SJSA1 (cell line): ENCODE measurements at regions not wholly inside any gene's neighbourhood (a gene's known extent, or its start where the extent isn't known, plus 50 kb on each side); places are given as distances from the start of the nearest gene placed in this dataset.
"Not testable (repeated sequence)": the region's sequence is repeated elsewhere in the genome, so short reads cannot be mapped to it uniquely, and the experiment has no call there.

Experiments
- DNase-seq, 2 experiments: peaks; one replicate each; pipeline ENCODE4 v3.0.0-alpha.2; 2015 to 2020; ENCODE audit warnings: low spot score in 2 of 2, low read depth in 1 of 2
- H3K27ac ChIP-seq: fragments of 250-450 bp; sonication (Bioruptor Pico); 2 replicates; pipeline ENCODE4 v1.5.1; 2020; ENCODE audit warnings: mild to moderate bottlenecking, moderate library complexity
- H3K27me3 ChIP-seq: fragments of 250-450 bp; sonication (Bioruptor Pico); replicated peaks from 2 replicates; pipeline ENCODE4 v1.5.1; 2020; ENCODE audit warnings: mild to moderate bottlenecking, moderate library complexity
- H3K36me3 ChIP-seq: fragments of 250-450 bp; sonication (Bioruptor Pico); 2 replicates; pipeline ENCODE4 v1.5.1; 2020; ENCODE audit warnings: mild to moderate bottlenecking
- H3K4me1 ChIP-seq: fragments of 250-450 bp; sonication (Bioruptor Pico); replicated peaks from 2 replicates; pipeline ENCODE4 v1.6.1; 2021; ENCODE audit warnings: mild to moderate bottlenecking
- H3K4me3 ChIP-seq: fragments of 250-450 bp; sonication (Bioruptor Pico); 2 replicates; pipeline ENCODE4 v1.5.1; 2020; ENCODE audit warnings: mild to moderate bottlenecking
- H3K9me3 ChIP-seq: fragments of 250-450 bp; sonication (Bioruptor Pico); replicated peaks from 2 replicates; pipeline ENCODE4 v1.5.1; 2020; ENCODE audit warnings: mild to moderate bottlenecking

GRCh38 chr1:104574620-104575019 lies 824.9 kb downstream of the AMY1C start:
- Histone ChIP-seq H3K4me1 (no peaks in the 10 kb centered on the region), H3K36me3 (no peaks in the 10 kb centered on the region), H3K4me3 (no peak overlapping the region), H3K27me3 (no peaks in the 10 kb centered on the region), H3K27ac (no peak overlapping the region), H3K9me3 (no peaks in the 10 kb centered on the region)
- no peak for DNase-seq

GRCh38 chr1:104592926-104593325 lies 843.2 kb downstream of the AMY1C start:
- DNase-seq = no peak
- H3K36me3 ChIP-seq = no peaks in the 10 kb centered on the region
- H3K9me3 ChIP-seq = no peaks in the 10 kb centered on the region
- H3K27ac ChIP-seq = no peak overlapping the region
- H3K27me3 ChIP-seq = no peaks in the 10 kb centered on the region
- H3K4me1 ChIP-seq = no peaks in the 10 kb centered on the region
- no peak overlapping the region for H3K4me3 ChIP-seq

DNA sequence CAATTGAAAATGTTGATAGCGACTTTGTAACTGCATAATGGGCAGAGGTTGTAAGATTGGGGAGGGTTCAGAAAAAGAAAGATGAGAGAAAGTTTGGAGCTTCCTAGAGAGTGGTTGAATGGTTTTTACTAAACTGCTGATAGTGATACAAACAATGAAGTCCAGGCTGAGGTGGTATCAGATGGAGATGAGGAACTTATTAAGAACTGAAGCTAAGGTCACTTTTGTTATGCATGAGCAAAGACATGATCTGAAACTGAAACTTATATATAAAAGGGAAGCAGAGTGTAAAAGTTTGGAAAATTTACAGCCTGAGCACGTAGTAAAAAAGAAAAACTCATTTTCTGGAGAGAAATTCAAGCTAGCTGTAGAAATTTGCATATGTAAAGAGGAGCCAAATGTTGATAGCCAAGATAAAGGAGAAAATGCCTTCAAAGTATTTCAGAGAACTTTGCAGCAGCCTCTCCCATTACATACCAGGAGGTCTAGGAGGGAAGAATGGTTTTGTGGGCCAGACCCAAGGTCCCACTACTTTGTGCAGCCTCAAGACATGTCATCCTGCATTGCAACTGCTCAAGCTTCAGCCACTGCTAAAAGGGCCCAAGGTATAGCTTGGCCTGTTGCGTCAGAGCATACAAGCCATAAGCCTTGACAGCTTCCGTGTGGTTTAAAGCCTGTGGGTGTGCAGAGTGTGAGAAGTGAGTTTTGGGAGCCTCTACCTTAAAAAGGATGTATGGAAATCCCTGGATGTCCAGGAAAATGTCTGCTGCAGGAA lies 843.9 kb downstream of the AMY1C start:
- H3K36me3 ChIP-seq = no peaks in the 10 kb centered on the region
- H3K27me3 ChIP-seq = no peaks in the 10 kb centered on the region
- no peaks in the 10 kb centered on the region for H3K4me1 ChIP-seq
- H3K27ac ChIP-seq = no peak overlapping the region
- H3K9me3 ChIP-seq = no peaks in the 10 kb centered on the region
- no peak overlapping the region for H3K4me3 ChIP-seq
- DNase-seq = no peak

- Histone ChIP-seq H3K9me3 (peaks cover 9% of the 10 kb centered on the region), H3K4me1 (no peaks in the 10 kb centered on the region), H3K36me3 (no peaks in the 10 kb centered on the region), H3K27me3 (no peaks in the 10 kb centered on the region), H3K4me3 (no peak overlapping the region), H3K27ac (no peak overlapping the region)
- no peak for DNase-seq
Observed at GRCh38 chr1:104617474-104617873, 867.8 kb downstream of the AMY1C start.

- Histone ChIP-seq H3K36me3 (no peaks in the 10 kb centered on the region), H3K4me1 (no peaks in the 10 kb centered on the region)
- no peak for DNase-seq
Observed at GRCh38 chr1:104621221-104621620, 871.5 kb downstream of the AMY1C start.

GRCh38 chr1:104624538-104624937 lies 874.8 kb downstream of the AMY1C start:
- H3K4me3 ChIP-seq = no peak overlapping the region
- DNase-seq = no peak
- H3K27ac ChIP-seq = no peak overlapping the region
- no peaks in the 10 kb centered on the region for H3K4me1 ChIP-seq
- no peaks in the 10 kb centered on the region for H3K27me3 ChIP-seq
- H3K9me3 ChIP-seq = peaks cover 8% of the 10 kb centered on the region; the same call in 1 of the 2 replicates
- H3K36me3 ChIP-seq = no peaks in the 10 kb centered on the region

More at GRCh38 chr1:104621221-104621620, 871.5 kb downstream of the AMY1C start:
- no peaks in the 10 kb centered on the region for H3K27me3 ChIP-seq
- H3K27ac ChIP-seq = no peak overlapping the region
- peaks cover 12% of the 10 kb centered on the region for H3K9me3 ChIP-seq
- H3K4me3 ChIP-seq = no peak overlapping the region

DNA sequence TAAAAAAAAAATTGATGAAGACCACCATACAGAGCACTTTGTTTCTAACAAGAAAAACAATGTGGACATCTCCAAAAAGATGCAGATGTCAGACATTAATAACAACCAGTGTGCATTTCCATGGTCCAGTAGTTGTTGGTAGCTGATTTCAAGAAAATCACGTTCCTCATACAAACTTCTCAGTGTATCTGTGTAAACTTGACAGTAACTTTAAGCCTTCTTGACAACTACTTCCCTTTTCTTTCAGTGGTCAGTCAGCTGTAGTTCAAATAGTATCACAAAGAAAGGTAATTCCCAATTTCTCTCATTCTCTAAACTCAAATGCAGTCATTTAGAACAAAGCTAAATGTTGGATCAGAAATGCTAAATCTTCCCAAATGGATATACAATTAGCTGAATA lies 879.9 kb downstream of the AMY1C start:
- H3K4me3 ChIP-seq = no peak overlapping the region
- DNase-seq = no peak
- H3K9me3 ChIP-seq = peaks cover 4% of the 10 kb centered on the region; the same call in 1 of the 2 replicates
- no peaks in the 10 kb centered on the region for H3K27me3 ChIP-seq
- no peak overlapping the region for H3K27ac ChIP-seq
- H3K4me1 ChIP-seq = no peaks in the 10 kb centered on the region
- H3K36me3 ChIP-seq = no peaks in the 10 kb centered on the region

DNA sequence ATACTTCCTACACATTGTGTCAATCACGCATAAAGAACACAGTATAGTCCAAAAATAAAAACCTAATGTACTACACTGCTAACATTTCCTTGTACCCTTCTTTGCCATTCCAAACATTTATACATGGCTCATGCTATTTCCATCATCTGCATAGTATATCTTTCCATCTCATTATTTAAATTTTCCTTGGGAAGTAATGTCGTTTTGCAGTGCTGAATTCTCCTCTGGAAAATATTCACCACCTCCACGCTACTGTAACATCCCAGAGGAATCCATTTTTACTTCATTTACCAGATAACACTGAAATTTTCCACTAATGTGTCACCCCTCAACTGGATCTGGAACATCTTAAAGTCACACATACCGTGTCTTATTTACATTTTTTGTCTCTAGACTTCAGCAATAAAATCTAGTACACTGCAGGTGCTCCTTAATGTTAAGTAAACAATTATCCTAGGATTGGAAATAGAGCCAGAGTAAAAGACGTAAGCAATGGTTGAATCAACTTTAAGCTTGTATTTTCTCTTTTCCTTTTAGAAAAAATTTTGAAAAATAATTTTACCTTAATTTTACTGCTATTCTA lies 881.0 kb downstream of the AMY1C start:
- no peak for DNase-seq
- no peaks in the 10 kb centered on the region for H3K4me1 ChIP-seq
- H3K27me3 ChIP-seq = no peaks in the 10 kb centered on the region
- H3K27ac ChIP-seq = no peak overlapping the region
- no peaks in the 10 kb centered on the region for H3K36me3 ChIP-seq
- H3K4me3 ChIP-seq = no peak overlapping the region
- no peaks in the 10 kb centered on the region; the same call in 1 of the 2 replicates for H3K9me3 ChIP-seq

DNA sequence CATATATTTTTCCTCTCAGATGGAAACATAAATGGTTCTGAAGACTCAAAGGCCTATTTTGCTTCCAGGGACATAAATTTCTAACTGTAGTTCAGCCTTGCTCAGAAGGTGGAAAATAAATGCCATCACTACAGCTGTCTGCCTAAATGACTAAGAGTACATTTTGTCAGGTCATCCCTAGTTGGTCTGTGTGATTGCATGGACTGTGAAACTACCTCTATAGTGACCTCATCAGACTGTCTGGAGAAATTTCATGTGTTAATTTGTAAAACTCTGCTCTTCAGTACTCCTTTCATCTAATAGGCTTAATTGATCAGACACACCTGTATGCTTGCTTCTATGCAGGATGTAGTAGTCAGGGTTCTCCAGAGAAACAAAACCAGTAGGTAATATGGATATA lies 886.9 kb downstream of the AMY1C start:
- Histone ChIP-seq H3K27me3 (no peaks in the 10 kb centered on the region), H3K27ac (no peak overlapping the region), H3K36me3 (no peaks in the 10 kb centered on the region), H3K4me3 (no peak overlapping the region), H3K9me3 (no peaks in the 10 kb centered on the region), H3K4me1 (no peaks in the 10 kb centered on the region)
- DNase-seq = no peak

- H3K27me3 ChIP-seq = no peaks in the 10 kb centered on the region
- H3K9me3 ChIP-seq = no peaks in the 10 kb centered on the region
- no peak overlapping the region for H3K4me3 ChIP-seq
- H3K36me3 ChIP-seq = no peaks in the 10 kb centered on the region
- DNase-seq = no peak
- H3K27ac ChIP-seq = no peak overlapping the region
- H3K4me1 ChIP-seq = no peaks in the 10 kb centered on the region
Observed at GRCh38 chr1:104646233-104646632, 896.5 kb downstream of the AMY1C start.

GRCh38 chr1:104648269-104648691 lies 898.6 kb downstream of the AMY1C start:
- Histone ChIP-seq H3K9me3 (no peaks in the 10 kb centered on the region), H3K36me3 (no peaks in the 10 kb centered on the region), H3K4me1 (no peaks in the 10 kb centered on the region), H3K27me3 (no peaks in the 10 kb centered on the region), H3K4me3 (no peak overlapping the region), H3K27ac (no peak overlapping the region)
- no peak for DNase-seq

DNA sequence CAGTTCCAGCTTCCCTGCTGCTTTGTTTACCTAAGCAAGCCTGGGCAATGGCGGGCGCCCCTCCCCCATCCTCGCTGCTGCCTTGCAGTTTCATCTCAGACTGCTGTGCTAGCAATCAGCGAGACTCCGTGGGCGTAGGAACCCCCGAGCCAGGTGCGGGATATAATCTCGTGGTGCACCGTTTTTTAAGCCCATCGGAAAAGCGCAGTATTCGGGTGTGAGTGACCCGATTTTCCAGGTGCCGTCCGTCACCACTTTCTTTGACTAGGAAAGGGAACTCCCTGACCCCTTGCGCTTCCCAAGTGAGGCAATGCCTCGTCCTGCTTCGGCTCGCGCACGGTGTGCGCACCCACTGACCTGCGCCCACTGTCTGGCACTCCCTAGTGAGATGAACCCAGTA lies 914.7 kb downstream of the AMY1C start:
- not testable (repeated sequence) for H3K36me3 ChIP-seq, H3K9me3 ChIP-seq, H3K27me3 ChIP-seq, H3K4me1 ChIP-seq, H3K27ac ChIP-seq, H3K4me3 ChIP-seq, DNase-seq

- H3K27ac ChIP-seq = no peak overlapping the region
- no peaks in the 10 kb centered on the region for H3K36me3 ChIP-seq
- no peak for DNase-seq
Observed at GRCh38 chr1:104665300-104665699, 915.6 kb downstream of the AMY1C start.

GRCh38 chr1:104671684-104672353 lies 922.1 kb downstream of the AMY1C start:
- no peak for DNase-seq
- Histone ChIP-seq H3K36me3 (no peaks in the 10 kb centered on the region), H3K27me3 (no peaks in the 10 kb centered on the region), H3K4me3 (no peak overlapping the region), H3K9me3 (no peaks in the 10 kb centered on the region), H3K27ac (no peak overlapping the region), H3K4me1 (no peaks in the 10 kb centered on the region)

More at GRCh38 chr1:104665300-104665699, 915.6 kb downstream of the AMY1C start:
- no peak overlapping the region for H3K4me3 ChIP-seq
- H3K9me3 ChIP-seq = no peaks in the 10 kb centered on the region
- H3K4me1 ChIP-seq = no peaks in the 10 kb centered on the region
- H3K27me3 ChIP-seq = no peaks in the 10 kb centered on the region
